GM13977 (cell line): ENCODE measurements at regions not wholly inside any gene's neighbourhood (a gene's known extent, or its start where the extent isn't known, plus 50 kb on each side); places are given as distances from the start of the nearest gene placed in this dataset.

Experiments used
- DNase-seq: peaks from one replicate; pipeline ENCODE4 v3.0.0; 2012; ENCODE audit warnings: low spot score
- in situ Hi-C: fragments of 300-500 bp; cut with MboI; formaldehyde crosslinking; loops from one replicate; pipeline ENCODE4 v1.12.0; 2022; ENCODE audit warnings: low sequenced_read_pairs, low pct_unique_long_range_greater_than_20kb, mixed read lengths, inconsistent platforms; ENCODE audit not compliant: unreplicated experiment
- TF ChIP-seq, protein P1 (sequence below): IDR thresholded peaks from 2 replicates; pipeline ENCODE4 v1.5.1; 2012; ENCODE audit warnings: mild to moderate bottlenecking, control low read depth; ENCODE audit not compliant: insufficient read depth; ENCODE audit errors: extremely low read depth, missing control alignments

DNA sequence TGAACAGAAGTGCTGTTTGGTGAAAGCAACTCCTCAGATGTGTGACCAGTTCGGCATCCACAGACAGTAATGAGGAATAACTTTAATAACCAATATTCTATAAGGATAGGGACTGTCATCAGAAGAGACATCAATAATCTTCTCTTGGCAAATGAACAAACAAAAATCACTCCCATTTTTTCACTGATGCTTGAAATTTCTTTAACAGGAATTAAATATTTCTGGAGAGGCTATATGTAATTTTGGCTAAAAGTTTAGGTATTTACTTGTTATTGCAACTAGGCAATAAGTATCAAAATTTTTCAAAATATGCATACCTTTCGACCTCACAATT lies 121.6 kb upstream of the EEA1 start:
- DNase-seq: no peak
- TF ChIP-seq, protein P1, sequence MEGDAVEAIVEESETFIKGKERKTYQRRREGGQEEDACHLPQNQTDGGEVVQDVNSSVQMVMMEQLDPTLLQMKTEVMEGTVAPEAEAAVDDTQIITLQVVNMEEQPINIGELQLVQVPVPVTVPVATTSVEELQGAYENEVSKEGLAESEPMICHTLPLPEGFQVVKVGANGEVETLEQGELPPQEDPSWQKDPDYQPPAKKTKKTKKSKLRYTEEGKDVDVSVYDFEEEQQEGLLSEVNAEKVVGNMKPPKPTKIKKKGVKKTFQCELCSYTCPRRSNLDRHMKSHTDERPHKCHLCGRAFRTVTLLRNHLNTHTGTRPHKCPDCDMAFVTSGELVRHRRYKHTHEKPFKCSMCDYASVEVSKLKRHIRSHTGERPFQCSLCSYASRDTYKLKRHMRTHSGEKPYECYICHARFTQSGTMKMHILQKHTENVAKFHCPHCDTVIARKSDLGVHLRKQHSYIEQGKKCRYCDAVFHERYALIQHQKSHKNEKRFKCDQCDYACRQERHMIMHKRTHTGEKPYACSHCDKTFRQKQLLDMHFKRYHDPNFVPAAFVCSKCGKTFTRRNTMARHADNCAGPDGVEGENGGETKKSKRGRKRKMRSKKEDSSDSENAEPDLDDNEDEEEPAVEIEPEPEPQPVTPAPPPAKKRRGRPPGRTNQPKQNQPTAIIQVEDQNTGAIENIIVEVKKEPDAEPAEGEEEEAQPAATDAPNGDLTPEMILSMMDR: no peak
- in situ Hi-C loops: no loop called here

DNA sequence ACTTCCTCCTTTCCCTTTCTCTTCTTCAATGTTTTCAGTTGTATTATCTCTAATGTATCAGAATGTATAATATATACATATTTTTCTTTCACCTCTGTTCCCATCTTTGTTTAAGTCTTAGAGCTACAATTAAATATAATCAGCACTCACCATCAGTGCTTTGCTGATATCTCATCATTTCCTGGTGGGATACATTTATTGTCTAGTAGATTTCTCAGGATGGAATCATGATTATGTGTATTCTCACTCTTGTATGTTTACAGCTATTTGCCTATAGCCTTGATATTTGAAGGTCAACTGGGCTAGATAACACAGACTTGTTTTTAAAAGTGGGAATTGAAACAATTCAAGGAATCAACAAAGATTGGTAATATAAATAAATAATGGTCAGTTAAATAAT lies 124.9 kb upstream of the EEA1 start:
- in situ Hi-C loops: no loop called here
- no peak for DNase-seq
- TF ChIP-seq, protein P1: no peak

DNA sequence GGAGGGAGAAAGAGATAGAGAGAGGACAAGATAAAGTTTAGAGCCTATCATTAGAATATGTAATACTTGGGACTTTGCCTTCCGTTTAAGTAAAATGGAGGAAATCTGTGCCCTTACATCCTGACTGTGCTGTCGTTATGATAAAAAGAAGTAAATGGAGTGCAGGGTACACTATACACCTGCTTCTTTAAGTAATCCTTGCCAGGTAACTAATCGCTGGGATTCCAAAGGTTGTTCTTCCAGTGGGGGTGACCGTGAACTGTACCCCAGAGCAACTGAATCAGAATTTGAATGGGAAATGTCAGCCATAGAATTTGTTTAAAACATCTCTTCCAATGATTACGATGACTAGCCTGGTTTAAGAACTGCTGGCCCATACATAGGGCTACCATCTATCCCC lies 126.1 kb upstream of the EEA1 start:
- TF ChIP-seq, protein P1: no peak
- in situ Hi-C loops: no loop called here
- no peak for DNase-seq

DNA sequence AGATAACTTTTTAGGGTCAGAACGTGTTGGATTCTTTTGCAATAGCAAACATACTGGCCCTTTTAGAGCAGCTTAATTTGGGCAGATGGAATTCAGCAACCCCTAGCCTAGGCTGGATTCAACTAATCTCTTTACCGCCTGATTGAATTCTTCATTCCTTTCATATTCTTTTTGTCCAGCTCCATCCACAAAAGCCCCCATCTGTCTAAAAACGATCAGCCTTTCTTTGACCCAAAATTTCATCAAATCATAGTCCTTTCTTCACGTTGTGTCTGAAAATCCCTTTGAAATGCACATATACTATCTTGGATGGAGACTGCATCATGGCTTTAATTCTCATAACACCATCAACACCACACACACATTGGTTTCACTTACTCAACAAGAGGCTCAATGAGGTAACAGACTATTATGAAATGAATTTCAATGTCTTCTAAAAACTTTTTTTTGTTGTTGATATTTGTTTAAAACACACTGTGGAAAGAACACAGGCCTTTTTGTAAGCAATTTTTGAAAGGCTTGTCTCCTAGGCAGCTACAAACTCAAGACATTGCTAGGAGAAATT lies 128.0 kb upstream of the EEA1 start:
- DNase-seq: no peak
- in situ Hi-C loops: no loop called here

DNA sequence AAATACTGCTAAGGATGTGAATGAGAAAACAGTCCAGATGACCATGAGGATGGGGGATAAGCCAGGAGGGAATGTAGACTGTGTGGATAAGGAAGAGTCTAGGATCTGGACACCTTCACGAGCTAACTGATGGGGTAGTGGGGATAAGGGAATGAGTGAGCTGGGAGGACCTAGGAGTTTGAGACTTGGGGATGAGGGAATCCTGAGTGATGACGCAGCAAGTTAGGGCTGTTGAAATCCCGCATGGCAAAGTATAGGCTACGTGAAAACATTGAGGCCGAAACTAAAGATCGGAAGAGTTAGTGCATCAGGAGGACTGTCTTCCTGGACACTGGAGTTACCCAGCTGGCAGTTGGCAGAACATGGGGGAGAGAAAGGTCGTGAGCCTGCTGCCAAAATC lies 129.2 kb upstream of the EEA1 start:
- DNase-seq: no peak
- in situ Hi-C loops: no loop called here
- TF ChIP-seq, protein P1: no peak

More for the DNA sequence above, 128.0 kb upstream of the EEA1 start:
- TF ChIP-seq, protein P1: no peak

DNA sequence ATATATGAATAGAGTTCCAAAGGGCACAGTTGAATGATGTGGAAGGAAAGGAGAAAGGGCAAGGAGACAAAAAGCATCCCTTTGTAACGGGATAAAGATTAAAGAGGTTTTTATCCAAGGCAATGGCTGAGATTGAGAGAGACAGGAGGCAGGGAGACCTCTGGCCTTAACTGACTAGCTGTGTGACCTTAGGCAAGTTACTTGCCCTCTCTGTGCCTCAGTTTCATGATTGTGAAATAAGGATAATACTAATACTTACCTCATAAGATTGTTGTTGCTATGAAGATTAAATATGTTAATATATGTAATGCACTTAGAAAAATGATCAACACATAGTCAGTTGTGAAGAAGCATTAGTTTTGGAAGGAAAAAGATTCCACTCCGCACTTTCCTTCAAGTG lies 130.2 kb upstream of the EEA1 start:
- DNase-seq: no peak
- in situ Hi-C loops: no loop called here
- TF ChIP-seq, protein P1: no peak
